GM19438 (cell line): ENCODE measurements at regions not wholly inside any gene's neighbourhood (a gene's known extent, or its start where the extent isn't known, plus 50 kb on each side); places are given as distances from the start of the nearest gene placed in this dataset.
"Not testable (repeated sequence)": the region's sequence is repeated elsewhere in the genome, so short reads cannot be mapped to it uniquely, and the experiment has no call there.

Experiments used
- ATAC-seq: cut with Tn5 transposase; IDR thresholded peaks from one replicate; pipeline ENCODE4 v1.9.1; 2021; ENCODE audit warnings: low read depth; ENCODE audit not compliant: unreplicated experiment

GRCh38 chr12:131645557-131645956, 65.3 kb upstream of the SFSWAP start:
- ATAC-seq: not testable (repeated sequence)

- not testable (repeated sequence) for ATAC-seq
Measured at GRCh38 chr12:131646444-131646843, 64.4 kb upstream of the SFSWAP start.

- no peak for ATAC-seq
Measured at GRCh38 chr12:131647667-131648066, 63.2 kb upstream of the SFSWAP start.

- ATAC-seq: not testable (repeated sequence)
Measured at GRCh38 chr12:131655469-131656174, 55.3 kb upstream of the SFSWAP start.

GRCh38 chr12:131656796-131657195, 54.1 kb upstream of the SFSWAP start:
- not testable (repeated sequence) for ATAC-seq

- ATAC-seq: not testable (repeated sequence)
Measured at GRCh38 chr12:131658605-131659004, 52.3 kb upstream of the SFSWAP start.

- not testable (repeated sequence) for ATAC-seq
Measured at GRCh38 chr12:131659484-131659883, 51.4 kb upstream of the SFSWAP start.

- not testable (repeated sequence) for ATAC-seq
Measured at GRCh38 chr12:131659976-131660375, 50.9 kb upstream of the SFSWAP start.

- ATAC-seq: not testable (repeated sequence)
Measured at GRCh38 chr12:131660401-131660800, 50.5 kb upstream of the SFSWAP start.
